ENCODE measurements at regions not wholly inside any gene's neighbourhood (a gene's known extent, or its start where the extent isn't known, plus 50 kb on each side); places are given as distances from the start of the nearest gene placed in this dataset.

- DNase-seq = no peak
- no peak for TF ChIP-seq CTCF (IDR thresholded peaks at IDR 0.05; ENCODE audit: unreplicated experiment)
- peaks cover 7% of the 10 kb centered on the region for H3K9me3 Mint-ChIP-seq (ENCODE audit: low read depth, unreplicated experiment)
- intact Hi-C loops (cut with micrococcal nuclease; ENCODE audit: unreplicated experiment) = no loop called here
- CTCF ChIA-PET = no interaction called here
- H3K27ac Mint-ChIP-seq (ENCODE audit: unreplicated experiment) = no peak overlapping the region
- no peaks in the 10 kb centered on the region for H3K27me3 Mint-ChIP-seq (ENCODE audit: unreplicated experiment)
- no peak overlapping the region for H3K4me3 Mint-ChIP-seq (ENCODE audit: low read depth, unreplicated experiment)
- BruUV-seq (replicated peaks) = no TSS peak
- no peaks in the 10 kb centered on the region for H3K4me1 Mint-ChIP-seq (ENCODE audit: low read depth, unreplicated experiment)
- H3K36me3 Mint-ChIP-seq (ENCODE audit: insufficient read depth, unreplicated experiment) = no peaks in the 10 kb centered on the region
These were observed 274.2 kb upstream of the SOX9 start for GRCh38 chr17:71846561-71847110.

- H3K9me3 Mint-ChIP-seq (ENCODE audit: low read depth, unreplicated experiment) = no peaks in the 10 kb centered on the region
- H3K4me3 Mint-ChIP-seq (ENCODE audit: low read depth, unreplicated experiment) = no peak overlapping the region
- no peak for DNase-seq
- no peaks in the 10 kb centered on the region for H3K36me3 Mint-ChIP-seq (ENCODE audit: insufficient read depth, unreplicated experiment)
- no peak for TF ChIP-seq CTCF (IDR thresholded peaks at IDR 0.05; ENCODE audit: unreplicated experiment)
- CTCF ChIA-PET = no interaction called here
- no TSS peak for BruUV-seq (replicated peaks)
- no peak overlapping the region for H3K27ac Mint-ChIP-seq (ENCODE audit: unreplicated experiment)
- no peaks in the 10 kb centered on the region for H3K27me3 Mint-ChIP-seq (ENCODE audit: unreplicated experiment)
- intact Hi-C loops (cut with micrococcal nuclease; ENCODE audit: unreplicated experiment) = no loop called here
- no peaks in the 10 kb centered on the region for H3K4me1 Mint-ChIP-seq (ENCODE audit: low read depth, unreplicated experiment)
These were observed 270.7 kb upstream of the SOX9 start for GRCh38 chr17:71849783-71850768.

- no peaks in the 10 kb centered on the region for H3K27me3 Mint-ChIP-seq (ENCODE audit: unreplicated experiment)
- CTCF ChIA-PET = no interaction called here
- intact Hi-C loops (cut with micrococcal nuclease; ENCODE audit: unreplicated experiment) = no loop called here
- no peaks in the 10 kb centered on the region for H3K4me1 Mint-ChIP-seq (ENCODE audit: low read depth, unreplicated experiment)
- no peak overlapping the region for H3K4me3 Mint-ChIP-seq (ENCODE audit: low read depth, unreplicated experiment)
- DNase-seq = no peak
- no peak for TF ChIP-seq CTCF (IDR thresholded peaks at IDR 0.05; ENCODE audit: unreplicated experiment)
- no peak overlapping the region for H3K27ac Mint-ChIP-seq (ENCODE audit: unreplicated experiment)
- BruUV-seq (replicated peaks) = no TSS peak
- H3K9me3 Mint-ChIP-seq (ENCODE audit: low read depth, unreplicated experiment) = no peaks in the 10 kb centered on the region
- no peaks in the 10 kb centered on the region for H3K36me3 Mint-ChIP-seq (ENCODE audit: insufficient read depth, unreplicated experiment)
These were observed 270.0 kb upstream of the SOX9 start for GRCh38 chr17:71850812-71851211.

- CTCF ChIA-PET = interaction anchor here (0.5 kb wide), 1 partner anchor 1045 kb away, joined by 4 read pairs; no protein-coding TSS in a partner anchor
- Mint-ChIP-seq H3K27ac (ENCODE audit: unreplicated experiment) (no peak overlapping the region), H3K4me3 (ENCODE audit: low read depth, unreplicated experiment) (no peak overlapping the region), H3K27me3 (ENCODE audit: unreplicated experiment) (no peaks in the 10 kb centered on the region), H3K9me3 (ENCODE audit: low read depth, unreplicated experiment) (no peaks in the 10 kb centered on the region), H3K4me1 (ENCODE audit: low read depth, unreplicated experiment) (no peaks in the 10 kb centered on the region), H3K36me3 (ENCODE audit: insufficient read depth, unreplicated experiment) (no peaks in the 10 kb centered on the region)
- no TSS peak for BruUV-seq (replicated peaks)
- intact Hi-C loops (cut with micrococcal nuclease; ENCODE audit: unreplicated experiment) = no loop called here
- no peak for TF ChIP-seq CTCF (IDR thresholded peaks at IDR 0.05; ENCODE audit: unreplicated experiment)
- no peak for DNase-seq
These were observed 265.8 kb upstream of the SOX9 start for GRCh38 chr17:71855010-71855409.
